Panc1 (cell line): ENCODE measurements at regions not wholly inside any gene's neighbourhood (a gene's known extent, or its start where the extent isn't known, plus 50 kb on each side); places are given as distances from the start of the nearest gene placed in this dataset.

Experiments
- CTCF ChIP-seq: fragments of 450-650 bp; IDR thresholded peaks from 2 replicates; pipeline ENCODE4 v1.5.1; 2017; ENCODE audit warnings: mild to moderate bottlenecking
- POLR2AphosphoS5 ChIP-seq: IDR thresholded peaks from 2 replicates; pipeline ENCODE4 v1.6.1; 2012; ENCODE audit warnings: mild to moderate bottlenecking, low read depth, low read length, moderate library complexity
- REST ChIP-seq, 2 experiments: IDR thresholded peaks; 2 replicates each; pipeline ENCODE4 v1.6.1; 2011 to 2012; ENCODE audit warnings: low read depth in 2 of 2, control low read depth in 1 of 2, low read length in 1 of 2, mild to moderate bottlenecking in 1 of 2, moderate library complexity in 1 of 2; ENCODE audit not compliant: insufficient read depth in 1 of 2
- SIN3A ChIP-seq: IDR thresholded peaks from 2 replicates; pipeline ENCODE4 v1.6.1; 2012; ENCODE audit warnings: low read depth, mild to moderate bottlenecking, low read length, moderate library complexity, borderline replicate concordance; ENCODE audit not compliant: insufficient read depth
- TCF7L2 ChIP-seq: IDR thresholded peaks from 2 replicates; pipeline ENCODE4 v1.6.1; 2011; ENCODE audit warnings: mild to moderate bottlenecking, low read depth, low read length, inconsistent platforms

GRCh38 chr10:45209888-45210287 is 105.5 kb downstream of the OR13A1 start:
- no peak for TF ChIP-seq CTCF
- TF ChIP-seq REST (IDR thresholded peaks at IDR 0.05; ENCODE audit: insufficient read depth in 1 of 2, low read depth in 2 of 2, low read length in 1 of 2) = no peak
- no peak for TF ChIP-seq POLR2AphosphoS5
- TF ChIP-seq TCF7L2 = no peak
- TF ChIP-seq SIN3A = no peak
